HG02938 (cell line): ENCODE measurements at regions not wholly inside any gene's neighbourhood (a gene's known extent, or its start where the extent isn't known, plus 50 kb on each side); places are given as distances from the start of the nearest gene placed in this dataset.
"Not testable (repeated sequence)": the region's sequence is repeated elsewhere in the genome, so short reads cannot be mapped to it uniquely, and the experiment has no call there.

ENCODE experiments used
- ATAC-seq: cut with Tn5 transposase; IDR thresholded peaks from one replicate; pipeline ENCODE4 v1.9.1; 2021; ENCODE audit warnings: mild to moderate bottlenecking, moderate library complexity; ENCODE audit not compliant: unreplicated experiment

GRCh38 chr6:140380427-140381218 lies 1006.2 kb upstream of the CITED2 start:
- ATAC-seq, result no peak

GRCh38 chr6:140379919-140380318 lies 1005.5 kb upstream of the CITED2 start:
- ATAC-seq, result no peak

GRCh38 chr6:140376209-140376608 lies 1001.8 kb upstream of the CITED2 start:
- ATAC-seq, result no peak

- ATAC-seq, result not testable (repeated sequence)
These were observed 999.3 kb upstream of the CITED2 start for GRCh38 chr6:140373728-140374127.

GRCh38 chr6:140372064-140372463 lies 997.6 kb upstream of the CITED2 start:
- no peak for ATAC-seq

- no peak for ATAC-seq
These were observed 996.8 kb upstream of the CITED2 start for GRCh38 chr6:140370976-140371870.

GRCh38 chr6:140370441-140370840 lies 996.0 kb upstream of the CITED2 start:
- no peak for ATAC-seq

GRCh38 chr6:140366991-140367390 lies 992.5 kb upstream of the CITED2 start:
- no peak for ATAC-seq

- no peak for ATAC-seq
These were observed 990.5 kb upstream of the CITED2 start for GRCh38 chr6:140364916-140365315.

- ATAC-seq, result no peak
These were observed 986.2 kb upstream of the CITED2 start for GRCh38 chr6:140360651-140361050.

- no peak for ATAC-seq
These were observed 981.0 kb upstream of the CITED2 start for GRCh38 chr6:140355476-140355875.

- ATAC-seq, result no peak
These were observed 979.8 kb upstream of the CITED2 start for GRCh38 chr6:140354296-140354695.

GRCh38 chr6:140353536-140353935 lies 979.1 kb upstream of the CITED2 start:
- ATAC-seq, result no peak

- no peak for ATAC-seq
These were observed 972.0 kb upstream of the CITED2 start for GRCh38 chr6:140346428-140346827.

- no peak for ATAC-seq
These were observed 971.5 kb upstream of the CITED2 start for GRCh38 chr6:140345935-140346334.

GRCh38 chr6:140344142-140344913 lies 969.9 kb upstream of the CITED2 start:
- ATAC-seq, result no peak

GRCh38 chr6:140343128-140343527 lies 968.7 kb upstream of the CITED2 start:
- ATAC-seq, result no peak

- ATAC-seq, result no peak
These were observed 966.8 kb upstream of the CITED2 start for GRCh38 chr6:140341272-140341671.

GRCh38 chr6:140340795-140341194 lies 966.3 kb upstream of the CITED2 start:
- no peak for ATAC-seq

- not testable (repeated sequence) for ATAC-seq
These were observed 964.6 kb upstream of the CITED2 start for GRCh38 chr6:140339084-140339483.

GRCh38 chr6:140321891-140322290 lies 947.4 kb upstream of the CITED2 start:
- ATAC-seq, result no peak
